ENCODE measurements at regions not wholly inside any gene's neighbourhood (a gene's known extent, or its start where the extent isn't known, plus 50 kb on each side); places are given as distances from the start of the nearest gene placed in this dataset.

GRCh38 chr4:18529482-18529881, 507.9 kb upstream of the LCORL start:
- TF ChIP-seq CTCF (IDR thresholded peaks at IDR 0.05 in 8 of 11, conservative IDR thresholded peaks at IDR 0.05 in 3 of 11) (no peak), POLR2A (IDR thresholded peaks at IDR 0.05) (no peak)
